HCT116 (cell line): ENCODE measurements at regions not wholly inside any gene's neighbourhood (a gene's known extent, or its start where the extent isn't known, plus 50 kb on each side); places are given as distances from the start of the nearest gene placed in this dataset.

Experiments
- ATAC-seq: fragments of 200-7000 bp; cut with Tn5 transposase; 2 replicates; pipeline ENCODE4 v1.9.1; 2020; ENCODE audit warnings: mild to moderate bottlenecking, moderate library complexity
- BruUV-seq: library from RNA; stranded (reverse); fragments of 400-500 nt; replicated peaks from 2 replicates; lab custom pipeline; 2021; lab: Mats Ljungman, UMichigan
- CTCF ChIA-PET: fragments of 300-600 bp; sonication (Branson Sonifier 250); formaldehyde crosslinking; loops from one replicate; lab custom pipeline; 2021; ENCODE audit warnings: antibody characterized with exemption; lab: Charles Lee
- POLR2A ChIA-PET: fragments of 300-600, 350-600 bp; sonication (Branson Sonifier 250); formaldehyde crosslinking; loops from one replicate; lab custom pipeline; 2021; ENCODE audit warnings: antibody characterized with exemption; lab: Charles Lee
- RAD21 ChIA-PET, 2 experiments: fragments of 300-600 bp; sonication (Branson Sonifier 250); formaldehyde crosslinking; loops; one replicate each; lab custom pipeline; 2023; ENCODE audit warnings: low total read pairs in 2 of 2; ENCODE audit not compliant: uncharacterized antibody in 2 of 2, unreplicated experiment in 2 of 2, low non-redundant PET in 1 of 2; lab: Charles Lee
- DNase-seq: peaks from one replicate; pipeline ENCODE4 v3.0.0-alpha.2; 2010; ENCODE audit warnings: low read depth, low spot score
- H2AFZ ChIP-seq: fragments of 200-600 bp; shearing (Covaris generic), sonication (generic); 2 replicates; pipeline ENCODE4 v1.6.1; 2017; ENCODE audit warnings: low read depth, mixed run types, mixed read lengths, antibody characterized with exemption, low read length; ENCODE audit not compliant: poor library complexity, severe bottlenecking
- H3K27ac ChIP-seq: 2 replicates; pipeline ENCODE4 v1.5.1; 2012; ENCODE audit warnings: low read depth, low read length
- H3K27me3 ChIP-seq: fragments of 200-600 bp; sonication (generic); 2 replicates; pipeline ENCODE4 v1.6.1; 2016; ENCODE audit warnings: mixed run types, low read length, mixed read lengths; ENCODE audit not compliant: insufficient read depth
- H3K36me3 ChIP-seq, 2 experiments: fragments of 200-500 bp in 1 of 2; fragments of 200-600 bp in 1 of 2; sonication (Bioruptor generic) in 1 of 2; sonication (generic) in 1 of 2; 2 replicates each; pipeline versions ENCODE4 v1.5.1 to v1.6.1; 2014 to 2016; ENCODE audit warnings: low read length in 2 of 2, inconsistent platforms in 1 of 2, mixed read lengths in 1 of 2, mixed run types in 1 of 2; ENCODE audit not compliant: insufficient read depth in 2 of 2, control insufficient read depth in 1 of 2
- H3K4me1 ChIP-seq, 2 experiments: fragments of 200-600 bp in 1 of 2; sonication (generic) in 1 of 2; 2 replicates each; pipeline versions ENCODE4 v1.5.1 to v1.6.1; 2012 to 2017; ENCODE audit warnings: low read length in 2 of 2, inconsistent platforms in 1 of 2, mild to moderate bottlenecking in 1 of 2, mixed read lengths in 1 of 2, mixed run types in 1 of 2, moderate library complexity in 1 of 2; ENCODE audit not compliant: insufficient read depth in 2 of 2, control insufficient read depth in 1 of 2
- H3K4me2 ChIP-seq: fragments of 200-600 bp; sonication (generic); 2 replicates; pipeline ENCODE4 v1.6.1; 2017; ENCODE audit warnings: mixed run types, low read length, mixed read lengths
- H3K4me3 ChIP-seq, 2 experiments: fragments of 200-600 bp in 1 of 2; sonication (generic) in 1 of 2; replicated peaks in 1 of 2; 2 replicates each; pipeline ENCODE4 v1.5.1; 2011 to 2016; ENCODE audit warnings: low read length in 2 of 2, control low read depth in 1 of 2, low read depth in 1 of 2, mild to moderate bottlenecking in 1 of 2, mixed read lengths in 1 of 2, mixed run types in 1 of 2
- H3K79me2 ChIP-seq: fragments of 200-600 bp; sonication (generic); 2 replicates; pipeline ENCODE4 v1.6.1; 2017; ENCODE audit warnings: mild to moderate bottlenecking, mixed run types, low read length, moderate library complexity, mixed read lengths; ENCODE audit not compliant: insufficient read depth
- H3K9ac ChIP-seq: fragments of 200-600 bp; sonication (generic); 2 replicates; pipeline ENCODE4 v1.6.1; 2016; ENCODE audit warnings: low read length, mixed read lengths
- H3K9me2 ChIP-seq: fragments of 200-600 bp; sonication (generic), shearing (Covaris generic); 2 replicates; pipeline ENCODE4 v1.6.1; 2017; ENCODE audit warnings: mixed run types, mild to moderate bottlenecking, moderate library complexity; ENCODE audit not compliant: insufficient read depth
- H3K9me3 ChIP-seq, 2 experiments: fragments of 200-500 bp in 1 of 2; fragments of 200-600 bp in 1 of 2; sonication (Bioruptor generic) in 1 of 2; sonication (generic) in 1 of 2; 2 replicates each; pipeline ENCODE4 v1.6.1; 2014 to 2017; ENCODE audit warnings: low read length in 2 of 2, mixed read lengths in 2 of 2, inconsistent platforms in 1 of 2, low read depth in 1 of 2, mild to moderate bottlenecking in 1 of 2, mixed run types in 1 of 2, moderate library complexity in 1 of 2; ENCODE audit not compliant: control insufficient read depth in 1 of 2, insufficient read depth in 1 of 2
- H4K20me1 ChIP-seq: fragments of 200-600 bp; sonication (generic), shearing (Covaris generic); 2 replicates; pipeline ENCODE4 v1.6.1; 2017; ENCODE audit warnings: mixed run types, mild to moderate bottlenecking, moderate library complexity; ENCODE audit not compliant: insufficient read depth
- ELF1 ChIP-seq: IDR thresholded peaks from 2 replicates; pipeline ENCODE4 v1.6.1; 2012; ENCODE audit warnings: low read depth, borderline replicate concordance
- FOSL1 ChIP-seq: IDR thresholded peaks from 2 replicates; pipeline ENCODE4 v1.6.1; 2012; ENCODE audit warnings: low read depth
- POLR2A ChIP-seq: IDR thresholded peaks from 2 replicates; pipeline ENCODE4 v1.7.0; 2011; ENCODE audit warnings: borderline replicate concordance; ENCODE audit not compliant: insufficient read depth, insufficient read length; ENCODE audit errors: extremely low read depth
- POLR2AphosphoS5 ChIP-seq: IDR thresholded peaks from 2 replicates; pipeline ENCODE4 v1.6.1; 2011; ENCODE audit warnings: mild to moderate bottlenecking, low read depth, low read length, moderate library complexity
- SP1 ChIP-seq: IDR thresholded peaks from 2 replicates; pipeline ENCODE4 v1.6.1; 2012; ENCODE audit warnings: low read depth
- YY1 ChIP-seq: IDR thresholded peaks from 2 replicates; pipeline ENCODE4 v1.6.1; 2011; ENCODE audit warnings: low read length, low read depth, moderate library complexity, mild to moderate bottlenecking; ENCODE audit not compliant: insufficient replicate concordance; ENCODE audit errors: extremely low read depth
- intact Hi-C: fragments of 100-400 bp; cut with micrococcal nuclease; formaldehyde crosslinking; loops from 2 replicates; pipeline ENCODE4 v1.10.0; 2022
- TF ChIP-seq, protein P1 (sequence below): IDR thresholded peaks from 2 replicates; pipeline ENCODE4 v1.6.1; 2012
- TF ChIP-seq, protein P2 (sequence below): IDR thresholded peaks from 2 replicates; pipeline ENCODE4 v1.6.1; 2012
- TF ChIP-seq, protein P3 (sequence below): IDR thresholded peaks from 2 replicates; pipeline ENCODE4 v1.6.1; 2011; ENCODE audit warnings: mild to moderate bottlenecking, low read length, moderate library complexity; ENCODE audit not compliant: insufficient replicate concordance; ENCODE audit errors: extremely low read depth

DNA sequence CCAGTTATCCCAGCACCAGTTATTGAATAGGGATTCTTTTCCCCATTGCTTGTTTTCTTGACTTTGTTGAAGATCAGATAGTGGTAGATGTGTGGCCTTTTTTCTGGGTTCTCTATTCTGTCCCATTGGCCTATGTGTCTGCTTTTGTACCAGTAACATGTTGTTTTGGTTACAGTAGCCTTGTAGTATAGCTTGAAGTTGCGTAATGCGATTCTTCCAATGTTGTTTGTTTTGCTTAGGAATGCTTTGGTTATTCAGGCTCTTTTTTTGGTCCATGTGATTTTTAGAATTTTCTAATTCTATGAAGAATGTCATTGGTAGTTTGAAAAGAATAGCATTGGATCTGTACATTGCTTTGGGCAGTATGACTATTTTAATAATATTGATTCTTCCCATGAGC is 94.3 kb upstream of the CHMP2B start:
- POLR2A ChIA-PET = no interaction called here
- TF ChIP-seq, protein P1, sequence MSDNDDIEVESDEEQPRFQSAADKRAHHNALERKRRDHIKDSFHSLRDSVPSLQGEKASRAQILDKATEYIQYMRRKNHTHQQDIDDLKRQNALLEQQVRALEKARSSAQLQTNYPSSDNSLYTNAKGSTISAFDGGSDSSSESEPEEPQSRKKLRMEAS = no peak
- TF ChIP-seq, protein P2, sequence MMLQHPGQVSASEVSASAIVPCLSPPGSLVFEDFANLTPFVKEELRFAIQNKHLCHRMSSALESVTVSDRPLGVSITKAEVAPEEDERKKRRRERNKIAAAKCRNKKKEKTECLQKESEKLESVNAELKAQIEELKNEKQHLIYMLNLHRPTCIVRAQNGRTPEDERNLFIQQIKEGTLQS = no peak
- no peak for TF ChIP-seq POLR2A
- no peak for TF ChIP-seq FOSL1
- no peak for TF ChIP-seq ELF1
- no peak for TF ChIP-seq SP1
- TF ChIP-seq POLR2AphosphoS5 = no peak
- TF ChIP-seq YY1 = no peak
- TF ChIP-seq, protein P3, sequence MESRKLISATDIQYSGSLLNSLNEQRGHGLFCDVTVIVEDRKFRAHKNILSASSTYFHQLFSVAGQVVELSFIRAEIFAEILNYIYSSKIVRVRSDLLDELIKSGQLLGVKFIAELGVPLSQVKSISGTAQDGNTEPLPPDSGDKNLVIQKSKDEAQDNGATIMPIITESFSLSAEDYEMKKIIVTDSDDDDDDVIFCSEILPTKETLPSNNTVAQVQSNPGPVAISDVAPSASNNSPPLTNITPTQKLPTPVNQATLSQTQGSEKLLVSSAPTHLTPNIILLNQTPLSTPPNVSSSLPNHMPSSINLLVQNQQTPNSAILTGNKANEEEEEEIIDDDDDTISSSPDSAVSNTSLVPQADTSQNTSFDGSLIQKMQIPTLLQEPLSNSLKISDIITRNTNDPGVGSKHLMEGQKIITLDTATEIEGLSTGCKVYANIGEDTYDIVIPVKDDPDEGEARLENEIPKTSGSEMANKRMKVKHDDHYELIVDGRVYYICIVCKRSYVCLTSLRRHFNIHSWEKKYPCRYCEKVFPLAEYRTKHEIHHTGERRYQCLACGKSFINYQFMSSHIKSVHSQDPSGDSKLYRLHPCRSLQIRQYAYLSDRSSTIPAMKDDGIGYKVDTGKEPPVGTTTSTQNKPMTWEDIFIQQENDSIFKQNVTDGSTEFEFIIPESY = no peak
- CTCF ChIA-PET = no interaction called here
- DNase-seq (no peak), ATAC-seq (no peak)
- Histone ChIP-seq H3K4me3 (no peak overlapping the region), H2AFZ (no peak overlapping the region), H3K27ac (no peak overlapping the region), H4K20me1 (no peaks in the 10 kb centered on the region), H3K9ac (no peak overlapping the region), H3K9me3 (no peaks in the 10 kb centered on the region), H3K27me3 (no peaks in the 10 kb centered on the region), H3K36me3 (no peaks in the 10 kb centered on the region), H3K9me2 (no peaks in the 10 kb centered on the region), H3K79me2 (no peaks in the 10 kb centered on the region), H3K4me2 (no peak overlapping the region), H3K4me1 (no peaks in the 10 kb centered on the region)
- intact Hi-C loops = no loop called here
- RAD21 ChIA-PET = no interaction called here
- BruUV-seq = no TSS peak
